ENCODE measurements at regions not wholly inside any gene's neighbourhood (a gene's known extent, or its start where the extent isn't known, plus 50 kb on each side); places are given as distances from the start of the nearest gene placed in this dataset.

DNA sequence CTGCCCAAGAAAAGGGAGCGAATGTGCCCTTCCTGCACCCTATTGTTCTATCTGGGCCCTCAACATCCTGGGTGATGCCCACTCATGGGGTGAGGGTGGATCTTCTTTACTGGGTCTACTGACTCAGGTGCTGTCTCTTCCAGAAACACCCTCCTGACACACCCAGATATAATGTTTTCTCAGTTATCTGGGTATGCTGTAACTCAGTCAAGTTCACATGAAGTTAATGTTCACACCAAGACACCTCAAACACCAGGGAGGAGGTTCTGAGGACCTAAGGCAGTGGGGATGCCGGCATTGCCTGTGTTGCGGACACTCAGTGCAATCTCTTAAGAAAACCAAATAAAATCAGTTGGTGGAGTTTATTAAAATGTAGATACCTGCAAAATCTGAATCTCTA, 500.9 kb downstream of the BCL11A start:
- Histone ChIP-seq H3K4me2 (no peak overlapping the region), H3K4me3 (no peak overlapping the region), H3K4me1 (no peaks in the 10 kb centered on the region), H3K9me3 (no peaks in the 10 kb centered on the region), H3K27ac (no peak overlapping the region)
- WGBS (ENCODE audit: missing lambda C conversion rate), result 12% methylated on average over 3 of the region's 3 CpGs
- no peak for TF ChIP-seq EHF (CRISPR knock-in tag; IDR thresholded peaks at IDR 0.05)
- TF ChIP-seq, protein P1, sequence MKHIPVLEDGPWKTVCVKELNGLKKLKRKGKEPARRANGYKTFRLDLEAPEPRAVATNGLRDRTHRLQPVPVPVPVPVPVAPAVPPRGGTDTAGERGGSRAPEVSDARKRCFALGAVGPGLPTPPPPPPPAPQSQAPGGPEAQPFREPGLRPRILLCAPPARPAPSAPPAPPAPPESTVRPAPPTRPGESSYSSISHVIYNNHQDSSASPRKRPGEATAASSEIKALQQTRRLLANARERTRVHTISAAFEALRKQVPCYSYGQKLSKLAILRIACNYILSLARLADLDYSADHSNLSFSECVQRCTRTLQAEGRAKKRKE (CRISPR knock-in tag; IDR thresholded peaks at IDR 0.05; ENCODE audit: low read depth), result no peak
- FAIRE-seq, result no peak
- ChIA-PET POLR2A (no interaction called here), CTCF (no interaction called here)
- DNase-seq (ENCODE audit: low read depth in 1 of 2, low spot score in 1 of 2), result no peak
- no peak for ATAC-seq

GRCh38 chr2:60051991-60052390, 501.5 kb downstream of the BCL11A start:
- TF ChIP-seq RFX5 (IDR thresholded peaks at IDR 0.05), result no peak
- TF ChIP-seq REST (IDR thresholded peaks at IDR 0.05), result no peak
- no peak for TF ChIP-seq EHF (CRISPR knock-in tag; IDR thresholded peaks at IDR 0.05)
- no peak for TF ChIP-seq ELK1 (IDR thresholded peaks at IDR 0.05; ENCODE audit: low read depth, low read length)
- TF ChIP-seq, protein P1 (CRISPR knock-in tag; IDR thresholded peaks at IDR 0.05; ENCODE audit: low read depth), result no peak
- TF ChIP-seq RAD21 (conservative IDR thresholded peaks at IDR 0.05 in 1 of 2, IDR thresholded peaks at IDR 0.05 in 1 of 2), result no peak
- no peak for TF ChIP-seq NPAS2 (CRISPR knock-in tag; IDR thresholded peaks at IDR 0.05; ENCODE audit: borderline replicate concordance)
- no peak for TF ChIP-seq MAZ (IDR thresholded peaks at IDR 0.05; ENCODE audit: borderline replicate concordance, low read depth, low read length)
- TF ChIP-seq CBX2 (IDR thresholded peaks at IDR 0.05; ENCODE audit: borderline replicate concordance, low read depth), result no peak
- TF ChIP-seq ZNF302 (CRISPR knock-in tag; IDR thresholded peaks at IDR 0.05), result no peak
- TF ChIP-seq, protein P2, sequence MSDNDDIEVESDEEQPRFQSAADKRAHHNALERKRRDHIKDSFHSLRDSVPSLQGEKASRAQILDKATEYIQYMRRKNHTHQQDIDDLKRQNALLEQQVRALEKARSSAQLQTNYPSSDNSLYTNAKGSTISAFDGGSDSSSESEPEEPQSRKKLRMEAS (IDR thresholded peaks at IDR 0.05), result no peak
- TF ChIP-seq RNF2 (IDR thresholded peaks at IDR 0.05; ENCODE audit: borderline replicate concordance, low read depth), result no peak
- TF ChIP-seq FOSL2 (IDR thresholded peaks at IDR 0.05), result no peak
- no peak for TF ChIP-seq FOSL2 (CRISPR knock-in tag; IDR thresholded peaks at IDR 0.05)
- no peak for TF ChIP-seq FOXS1 (CRISPR knock-in tag; IDR thresholded peaks at IDR 0.05)
- no peak for TF ChIP-seq NFE2L2 (conservative IDR thresholded peaks at IDR 0.05; ENCODE audit: low read length)
- no peak for TF ChIP-seq SMC3 (IDR thresholded peaks at IDR 0.05)
- TF ChIP-seq POLR2A (IDR thresholded peaks at IDR 0.05; ENCODE audit: low read length), result no peak
- TF ChIP-seq ESRRA (IDR thresholded peaks at IDR 0.05; ENCODE audit: borderline replicate concordance, low read length), result no peak
- ATAC-seq, result no peak
- Histone ChIP-seq H3K4me2 (no peak overlapping the region), H3K4me3 (no peak overlapping the region), H3K9me3 (no peaks in the 10 kb centered on the region), H3K4me1 (no peaks in the 10 kb centered on the region), H3K27ac (no peak overlapping the region)
- no peak for DNase-seq (ENCODE audit: low read depth in 1 of 2, low spot score in 1 of 2)
- ChIA-PET CTCF (no interaction called here), POLR2A (no interaction called here)
- 11% methylated on average over 4 of the region's 4 CpGs for WGBS (ENCODE audit: missing lambda C conversion rate)
- FAIRE-seq, result no peak

Measured in A549 (cell line).